ENCODE measurements at regions not wholly inside any gene's neighbourhood (a gene's known extent, or its start where the extent isn't known, plus 50 kb on each side); places are given as distances from the start of the nearest gene placed in this dataset.

GRCh38 chr5:93164690-93165089 lies 416.3 kb downstream of the NR2F1-AS1 start:
- no peak for DNase-seq (ENCODE audit: low read depth in 2 of 2)

- no peak for DNase-seq (ENCODE audit: low read depth in 2 of 2)
Measured at GRCh38 chr5:93163010-93163663, 417.9 kb downstream of the NR2F1-AS1 start.

GRCh38 chr5:93161661-93162654 lies 419.1 kb downstream of the NR2F1-AS1 start:
- DNase-seq (ENCODE audit: low read depth in 2 of 2): no peak

- DNase-seq (ENCODE audit: low read depth in 2 of 2): no peak
Measured at GRCh38 chr5:93158841-93159240, 422.2 kb downstream of the NR2F1-AS1 start.

- DNase-seq (ENCODE audit: low read depth in 2 of 2): no peak
Measured at GRCh38 chr5:93156566-93156965, 424.5 kb downstream of the NR2F1-AS1 start.

GRCh38 chr5:93154535-93154934 lies 426.5 kb downstream of the NR2F1-AS1 start:
- no peak for DNase-seq (ENCODE audit: low read depth in 2 of 2)

GRCh38 chr5:93153461-93153860 lies 427.6 kb downstream of the NR2F1-AS1 start:
- DNase-seq (ENCODE audit: low read depth in 2 of 2): no peak

- DNase-seq (ENCODE audit: low read depth in 2 of 2): no peak
Measured at GRCh38 chr5:93151896-93152295, 429.1 kb downstream of the NR2F1-AS1 start.

- DNase-seq (ENCODE audit: low read depth in 2 of 2): no peak
Measured at GRCh38 chr5:93151121-93151520, 429.9 kb downstream of the NR2F1-AS1 start.

- DNase-seq (ENCODE audit: low read depth in 2 of 2): no peak
Measured at GRCh38 chr5:93150311-93151012, 430.6 kb downstream of the NR2F1-AS1 start.

GRCh38 chr5:93145767-93146166 lies 435.3 kb downstream of the NR2F1-AS1 start:
- no peak for DNase-seq (ENCODE audit: low read depth in 2 of 2)

GRCh38 chr5:93145019-93145418 lies 436.0 kb downstream of the NR2F1-AS1 start:
- DNase-seq (ENCODE audit: low read depth in 2 of 2): no peak

GRCh38 chr5:93141969-93142368 lies 439.1 kb downstream of the NR2F1-AS1 start:
- no peak for DNase-seq (ENCODE audit: low read depth in 2 of 2)

GRCh38 chr5:93130624-93131490 lies 450.2 kb downstream of the NR2F1-AS1 start:
- no peak for DNase-seq (ENCODE audit: low read depth in 2 of 2)

- DNase-seq (ENCODE audit: low read depth in 2 of 2): no peak
Measured at GRCh38 chr5:93126634-93127033, 454.4 kb downstream of the NR2F1-AS1 start.

GRCh38 chr5:93123127-93123526 lies 457.9 kb downstream of the NR2F1-AS1 start:
- no peak for DNase-seq (ENCODE audit: low read depth in 2 of 2)

- DNase-seq (ENCODE audit: low read depth in 2 of 2): no peak
Measured at GRCh38 chr5:93122446-93122845, 458.6 kb downstream of the NR2F1-AS1 start.

GRCh38 chr5:93120771-93121170 lies 460.2 kb downstream of the NR2F1-AS1 start:
- DNase-seq (ENCODE audit: low read depth in 2 of 2): no peak

GRCh38 chr5:93120051-93120450 lies 461.0 kb downstream of the NR2F1-AS1 start:
- no peak for DNase-seq (ENCODE audit: low read depth in 2 of 2)

- DNase-seq (ENCODE audit: low read depth in 2 of 2): no peak
Measured at GRCh38 chr5:93117751-93118531, 463.1 kb downstream of the NR2F1-AS1 start.

All from stimulated activated CD4-positive, alpha-beta T cell treated with anti-CD3 and anti-CD28 coated beads, Interleukin-4, amount 100 ng/mL, for 48 hours (primary cell).